Osteocyte (in vitro differentiated cells): ENCODE measurements at regions not wholly inside any gene's neighbourhood (a gene's known extent, or its start where the extent isn't known, plus 50 kb on each side); places are given as distances from the start of the nearest gene placed in this dataset.

ENCODE experiments used
- DNase-seq: peaks from one replicate; pipeline ENCODE4 v3.0.0; 2021; ENCODE audit warnings: mixed read lengths; ENCODE audit not compliant: unreplicated experiment; ENCODE audit errors: extremely low spot score
- H3K27ac Mint-ChIP-seq: one replicate; pipeline ENCODE4 v1.8.0; 2021; ENCODE audit warnings: mild to moderate bottlenecking, mixed read lengths; ENCODE audit not compliant: unreplicated experiment
- H3K27me3 Mint-ChIP-seq: one replicate; pipeline ENCODE4 v1.8.0; 2021; ENCODE audit warnings: mixed read lengths; ENCODE audit not compliant: unreplicated experiment
- H3K36me3 Mint-ChIP-seq: one replicate; pipeline ENCODE4 v1.8.0; 2021; ENCODE audit warnings: mixed read lengths; ENCODE audit not compliant: unreplicated experiment
- H3K4me1 Mint-ChIP-seq: one replicate; pipeline ENCODE4 v1.8.0; 2021; ENCODE audit warnings: mixed read lengths; ENCODE audit not compliant: unreplicated experiment
- H3K4me3 Mint-ChIP-seq: one replicate; pipeline ENCODE4 v1.8.0; 2021; ENCODE audit warnings: mild to moderate bottlenecking, moderate library complexity, mixed read lengths; ENCODE audit not compliant: unreplicated experiment
- H3K9me3 Mint-ChIP-seq: one replicate; pipeline ENCODE4 v1.8.0; 2021; ENCODE audit warnings: mixed read lengths; ENCODE audit not compliant: unreplicated experiment
- TF ChIP-seq, protein P1 (sequence below): fragments of 200-600 bp; sonication (generic); IDR thresholded peaks from 2 replicates; pipeline ENCODE4 v1.5.0; 2021; ENCODE audit warnings: antibody characterized with exemption, mild to moderate bottlenecking, moderate library complexity

DNA sequence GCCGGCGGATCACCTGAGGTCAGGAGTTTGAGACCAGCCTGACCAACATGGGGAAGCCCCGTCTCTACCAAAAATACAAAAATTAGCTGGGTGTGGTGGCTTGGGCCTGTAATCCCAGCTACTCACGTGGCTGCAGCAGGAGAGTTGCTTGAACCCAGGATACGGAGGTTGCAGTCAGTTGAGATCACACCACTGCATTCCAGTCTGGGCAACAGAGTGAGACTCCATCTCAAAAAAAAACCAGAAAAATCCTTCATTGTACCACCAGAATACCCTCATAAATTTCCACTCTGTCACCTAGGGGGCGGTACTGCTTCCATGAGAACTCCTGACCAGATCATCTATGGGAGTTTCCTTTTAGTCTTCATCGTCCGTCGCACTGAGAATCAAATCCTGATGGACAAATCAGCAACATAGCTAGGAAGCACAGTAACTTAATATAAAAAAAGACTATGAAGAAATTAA, 225.8 kb upstream of the KLF14 start:
- H3K4me3 Mint-ChIP-seq = no peak overlapping the region
- peaks cover 47% of the 10 kb centered on the region for H3K4me1 Mint-ChIP-seq
- H3K27me3 Mint-ChIP-seq = no peaks in the 10 kb centered on the region
- TF ChIP-seq, protein P1, sequence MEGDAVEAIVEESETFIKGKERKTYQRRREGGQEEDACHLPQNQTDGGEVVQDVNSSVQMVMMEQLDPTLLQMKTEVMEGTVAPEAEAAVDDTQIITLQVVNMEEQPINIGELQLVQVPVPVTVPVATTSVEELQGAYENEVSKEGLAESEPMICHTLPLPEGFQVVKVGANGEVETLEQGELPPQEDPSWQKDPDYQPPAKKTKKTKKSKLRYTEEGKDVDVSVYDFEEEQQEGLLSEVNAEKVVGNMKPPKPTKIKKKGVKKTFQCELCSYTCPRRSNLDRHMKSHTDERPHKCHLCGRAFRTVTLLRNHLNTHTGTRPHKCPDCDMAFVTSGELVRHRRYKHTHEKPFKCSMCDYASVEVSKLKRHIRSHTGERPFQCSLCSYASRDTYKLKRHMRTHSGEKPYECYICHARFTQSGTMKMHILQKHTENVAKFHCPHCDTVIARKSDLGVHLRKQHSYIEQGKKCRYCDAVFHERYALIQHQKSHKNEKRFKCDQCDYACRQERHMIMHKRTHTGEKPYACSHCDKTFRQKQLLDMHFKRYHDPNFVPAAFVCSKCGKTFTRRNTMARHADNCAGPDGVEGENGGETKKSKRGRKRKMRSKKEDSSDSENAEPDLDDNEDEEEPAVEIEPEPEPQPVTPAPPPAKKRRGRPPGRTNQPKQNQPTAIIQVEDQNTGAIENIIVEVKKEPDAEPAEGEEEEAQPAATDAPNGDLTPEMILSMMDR = peak; percentile 46
- peak overlapping the region; percentile 97 for H3K27ac Mint-ChIP-seq
- H3K36me3 Mint-ChIP-seq = peaks cover 24% of the 10 kb centered on the region
- no peaks in the 10 kb centered on the region for H3K9me3 Mint-ChIP-seq
- no peak for DNase-seq

DNA sequence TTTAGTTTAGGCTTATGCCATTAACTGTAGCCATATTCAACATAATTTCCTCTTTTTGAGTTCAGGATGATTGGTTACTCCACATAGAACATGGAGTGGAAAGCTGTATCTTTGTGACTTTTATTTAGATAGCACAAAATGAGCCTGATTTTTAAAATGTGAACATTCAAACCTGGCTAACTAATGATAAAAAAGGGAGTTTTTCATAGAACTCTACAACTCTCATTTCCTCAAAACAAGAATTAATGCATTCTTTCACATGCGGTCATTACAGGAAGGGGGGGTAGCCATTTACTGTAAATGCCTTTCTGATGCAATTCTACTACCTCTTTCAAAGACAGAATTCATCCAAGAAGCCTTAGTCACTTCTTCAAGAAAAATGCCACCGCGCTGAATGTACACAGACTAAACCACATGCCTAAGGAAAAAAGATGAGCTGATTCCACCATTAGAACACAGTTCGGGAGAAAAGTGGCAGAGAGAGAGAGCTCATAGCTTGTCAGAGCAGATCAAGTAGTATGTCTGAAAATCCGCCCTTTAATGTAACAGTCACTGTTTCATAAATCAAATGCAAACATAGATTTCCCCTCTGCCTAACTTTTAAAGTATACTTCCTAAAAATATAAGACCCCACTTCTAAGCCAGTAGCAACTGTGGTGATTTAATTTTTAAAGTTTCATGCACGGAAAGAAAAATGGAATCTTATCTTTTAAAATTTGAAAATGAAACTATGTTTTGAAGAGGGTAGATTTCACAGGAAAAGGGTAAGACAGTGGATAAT, 226.4 kb upstream of the KLF14 start:
- Mint-ChIP-seq H3K36me3 (peaks cover 21% of the 10 kb centered on the region), H3K4me1 (peaks cover 47% of the 10 kb centered on the region), H3K9me3 (no peaks in the 10 kb centered on the region), H3K4me3 (peak overlapping the region; percentile 66), H3K27me3 (no peaks in the 10 kb centered on the region), H3K27ac (peak overlapping the region; percentile 97)
- no peak for DNase-seq
- TF ChIP-seq, protein P1 = no peak

DNA sequence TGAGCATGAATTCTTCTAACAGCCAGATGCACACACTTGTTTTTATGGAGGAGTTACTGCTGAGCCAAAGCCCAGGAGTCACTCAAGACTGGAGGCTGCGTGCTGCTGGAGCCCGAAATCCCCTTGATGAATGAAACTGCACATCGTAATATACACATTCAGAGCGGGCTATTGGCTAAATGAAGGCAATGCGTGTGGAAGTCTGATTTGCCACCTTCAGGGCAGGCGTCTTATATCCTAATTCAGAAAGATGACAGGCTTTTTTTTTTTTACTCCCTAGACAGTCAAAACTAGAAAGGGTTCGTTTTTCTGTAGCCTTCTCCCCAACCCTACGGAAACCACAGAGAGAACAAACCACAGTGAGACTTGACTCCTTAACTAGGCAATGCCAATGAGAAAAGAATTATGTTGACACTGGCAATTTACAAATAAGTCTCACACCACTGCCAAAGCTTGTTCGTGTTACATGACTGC, 227.2 kb upstream of the KLF14 start:
- Mint-ChIP-seq H3K4me1 (peaks cover 41% of the 10 kb centered on the region), H3K36me3 (peaks cover 21% of the 10 kb centered on the region), H3K27ac (peak overlapping the region; percentile 97), H3K9me3 (no peaks in the 10 kb centered on the region), H3K4me3 (peak overlapping the region; percentile 66), H3K27me3 (no peaks in the 10 kb centered on the region)
- DNase-seq = no peak
- TF ChIP-seq, protein P1 = no peak

DNA sequence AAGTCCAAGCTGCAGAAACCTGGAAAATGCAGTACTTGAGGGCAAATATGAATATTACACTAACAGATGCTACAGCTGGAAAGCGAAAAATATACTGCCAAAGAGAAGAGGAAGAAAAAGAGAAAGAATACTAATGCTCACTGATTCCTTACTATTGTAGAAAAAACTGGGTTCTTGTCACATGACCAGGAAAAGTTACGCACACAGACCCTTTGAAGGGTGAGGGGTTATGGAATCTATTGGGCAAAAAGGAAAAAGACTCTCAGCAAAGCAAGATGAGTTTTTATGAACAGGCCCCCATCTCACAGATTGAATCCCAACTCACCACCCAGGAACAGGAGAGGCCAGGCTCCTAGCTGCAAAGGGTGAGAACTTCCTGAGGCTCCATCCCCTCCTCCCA, 228.1 kb upstream of the KLF14 start:
- no peak for DNase-seq
- H3K4me1 Mint-ChIP-seq = peaks cover 32% of the 10 kb centered on the region
- peak overlapping the region; percentile 97 for H3K27ac Mint-ChIP-seq
- no peaks in the 10 kb centered on the region for H3K9me3 Mint-ChIP-seq
- no peak overlapping the region for H3K4me3 Mint-ChIP-seq
- no peaks in the 10 kb centered on the region for H3K27me3 Mint-ChIP-seq
- TF ChIP-seq, protein P1 = no peak
- peaks cover 27% of the 10 kb centered on the region for H3K36me3 Mint-ChIP-seq

DNA sequence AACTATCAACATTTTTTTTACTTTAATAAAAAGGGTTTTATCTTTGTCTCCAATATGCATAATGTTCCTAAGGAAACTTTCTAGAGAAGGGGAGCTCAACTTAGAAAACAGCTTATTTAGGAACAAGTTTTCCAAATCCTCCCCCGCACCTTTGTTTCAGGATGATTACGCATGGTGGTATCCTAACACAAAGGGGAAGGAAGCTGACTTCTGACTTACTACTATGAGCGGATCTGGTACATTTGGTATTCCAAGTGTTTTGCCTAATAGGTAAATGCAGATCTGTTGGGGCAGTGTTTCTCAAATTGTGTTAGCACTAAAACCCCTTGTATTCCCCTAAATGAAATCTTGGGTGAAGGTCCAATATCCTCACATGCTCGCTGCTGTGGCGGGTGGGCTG, 229.3 kb upstream of the KLF14 start:
- Mint-ChIP-seq H3K27ac (no peak overlapping the region), H3K9me3 (no peaks in the 10 kb centered on the region), H3K4me1 (peaks cover 29% of the 10 kb centered on the region), H3K36me3 (peaks cover 27% of the 10 kb centered on the region), H3K4me3 (no peak overlapping the region), H3K27me3 (no peaks in the 10 kb centered on the region)
- no peak for DNase-seq
- TF ChIP-seq, protein P1 = no peak
